Keratinocyte (primary cell): ENCODE measurements at regions not wholly inside any gene's neighbourhood (a gene's known extent, or its start where the extent isn't known, plus 50 kb on each side); places are given as distances from the start of the nearest gene placed in this dataset.
A peak's percentile ranks its signal among the peaks of the same experiment; 100 is the strongest.

ENCODE experiments used
- DNase-seq: peaks from one replicate; pipeline ENCODE4 v3.0.0-alpha.2; 2011; ENCODE audit warnings: low read depth, missing footprints, low spot score
- FAIRE-seq: peaks from 2 replicates; lab custom pipeline; 2011; peaks lifted over from hg19 to GRCh38; lab: Jason Lieb, UNC
- H2AFZ ChIP-seq: 2 replicates; pipeline ENCODE4 v1.6.0; 2012; ENCODE audit warnings: low read length, control low read depth, inconsistent platforms; ENCODE audit not compliant: control insufficient read depth
- H3K27ac ChIP-seq: 2 replicates; pipeline ENCODE4 v1.5.1; 2011; ENCODE audit warnings: low read length; ENCODE audit not compliant: control insufficient read depth, insufficient read depth
- H3K27me3 ChIP-seq: 3 replicates; pipeline ENCODE4 v1.6.0; 2011; ENCODE audit warnings: low read length; ENCODE audit not compliant: control insufficient read depth, insufficient read depth; ENCODE audit errors: extremely low read depth
- H3K36me3 ChIP-seq, 2 experiments: 2 replicates in 1 of 2; 3 replicates in 1 of 2; pipeline ENCODE4 v1.5.1; 2011; ENCODE audit warnings: low read length in 2 of 2, mild to moderate bottlenecking in 1 of 2; ENCODE audit not compliant: control insufficient read depth in 2 of 2, insufficient read depth in 2 of 2; ENCODE audit errors: extremely low read depth in 1 of 2
- H3K4me1 ChIP-seq: 3 replicates; pipeline ENCODE4 v1.5.1; 2011; ENCODE audit warnings: low read length; ENCODE audit not compliant: control insufficient read depth, insufficient read depth; ENCODE audit errors: extremely low read depth
- H3K4me2 ChIP-seq: 3 replicates; pipeline ENCODE4 v1.6.0; 2011; ENCODE audit warnings: low read depth, low read length; ENCODE audit not compliant: control insufficient read depth, insufficient read depth; ENCODE audit errors: extremely low read depth
- H3K4me3 ChIP-seq, 3 experiments: fragments of 200-600 bp in 1 of 3; sonication (generic) in 1 of 3; 2 replicates in 2 of 3; 3 replicates in 1 of 3; pipeline ENCODE4 v1.5.1; 2011 to 2016; ENCODE audit warnings: low read length in 3 of 3, mild to moderate bottlenecking in 3 of 3, control low read depth in 2 of 3, inconsistent platforms in 1 of 3, low read depth in 1 of 3, mixed read lengths in 1 of 3, mixed run types in 1 of 3, moderate library complexity in 1 of 3; ENCODE audit not compliant: control insufficient read depth in 2 of 3, insufficient read depth in 2 of 3; ENCODE audit errors: extremely low read depth in 1 of 3
- H3K79me2 ChIP-seq: 2 replicates; pipeline ENCODE4 v1.6.0; 2012; ENCODE audit warnings: low read length; ENCODE audit not compliant: control insufficient read depth, insufficient read depth
- H3K9ac ChIP-seq: 3 replicates; pipeline ENCODE4 v1.6.0; 2011; ENCODE audit warnings: low read length; ENCODE audit not compliant: control insufficient read depth, insufficient read depth; ENCODE audit errors: extremely low read depth
- H3K9me1 ChIP-seq: 3 replicates; pipeline ENCODE4 v1.6.0; 2011; ENCODE audit warnings: low read length; ENCODE audit not compliant: control insufficient read depth, insufficient read depth; ENCODE audit errors: extremely low read depth
- H3K9me3 ChIP-seq: 2 replicates; pipeline ENCODE4 v1.5.1; 2012; ENCODE audit warnings: low read depth, low read length; ENCODE audit not compliant: control insufficient read depth
- H4K20me1 ChIP-seq: 3 replicates; pipeline ENCODE4 v1.6.0; 2011; ENCODE audit warnings: low read length; ENCODE audit not compliant: control insufficient read depth, insufficient read depth; ENCODE audit errors: extremely low read depth
- CTCF ChIP-seq, 3 experiments: IDR thresholded peaks in 1 of 3; conservative IDR thresholded peaks in 1 of 3; optimal IDR thresholded peaks in 1 of 3; 2 replicates in 2 of 3; 3 replicates in 1 of 3; pipeline versions ENCODE3 to v1.5.1; 2011; ENCODE audit warnings: low read length in 3 of 3, mild to moderate bottlenecking in 3 of 3, moderate library complexity in 2 of 3, control low read depth in 1 of 3, inconsistent platforms in 1 of 3; ENCODE audit not compliant: insufficient read depth in 2 of 3; ENCODE audit errors: extremely low read depth in 1 of 3
- EZH2 ChIP-seq: IDR thresholded peaks from one replicate; pipeline ENCODE4 v1.6.1; 2012; ENCODE audit warnings: inconsistent platforms, mild to moderate bottlenecking, low read length, moderate library complexity
- dilution Hi-C: fragments of 300-500 bp; cut with MboI; formaldehyde crosslinking; loops from one replicate; pipeline ENCODE4 v1.7.0; 2020; ENCODE audit warnings: low sequenced_read_pairs; ENCODE audit not compliant: extremely low pct_ligation_motif_present

GRCh38 chr2:235135990-235136561, 184.3 kb downstream of the SH3BP4 start:
- dilution Hi-C loops = no loop called here
- H3K9me3 ChIP-seq = no peaks in the 10 kb centered on the region
- no peaks in the 10 kb centered on the region for H3K36me3 ChIP-seq
- no peak overlapping the region for H2AFZ ChIP-seq
- H3K27me3 ChIP-seq = peaks cover 12% of the 10 kb centered on the region
- TF ChIP-seq CTCF (optimal IDR thresholded peaks at IDR 0.05 in 1 of 3, IDR thresholded peaks at IDR 0.05 in 1 of 3, conservative IDR thresholded peaks at IDR 0.05 in 1 of 3; ENCODE audit: extremely low read depth in 1 of 3, insufficient read depth in 2 of 3, low read length in 3 of 3) = peak; percentile 80 to 99 (median 82)
- TF ChIP-seq EZH2 = no peak
- peak overlapping the region; percentile 45 for H3K4me2 ChIP-seq
- H3K9me1 ChIP-seq = no peaks in the 10 kb centered on the region
- H3K9ac ChIP-seq = no peak overlapping the region
- DNase-seq (peak; percentile 33), FAIRE-seq (peak; percentile 74)
- no peaks in the 10 kb centered on the region for H4K20me1 ChIP-seq
- no peak overlapping the region for H3K27ac ChIP-seq
- H3K79me2 ChIP-seq = no peaks in the 10 kb centered on the region
- no peaks in the 10 kb centered on the region for H3K4me1 ChIP-seq
- no peak overlapping the region for H3K4me3 ChIP-seq

DNA sequence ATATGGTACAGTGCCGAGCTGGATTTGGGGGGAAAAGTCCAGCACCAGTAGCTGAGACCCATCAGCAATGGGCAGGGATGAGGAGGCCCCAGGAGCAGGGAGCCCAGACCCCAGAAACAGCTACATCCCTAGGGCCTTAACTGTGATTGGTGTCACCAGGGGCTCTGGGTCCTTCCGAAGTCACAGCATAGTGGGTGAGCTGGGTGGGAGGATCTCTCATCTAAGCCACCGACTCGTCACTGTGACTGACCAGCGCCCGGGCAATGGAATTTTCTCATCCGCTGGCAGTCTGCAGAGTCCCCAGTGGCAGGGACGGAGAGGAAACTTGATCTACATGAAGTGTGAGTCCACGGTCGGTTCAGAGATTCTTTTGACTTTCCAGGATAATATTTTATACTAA, 186.5 kb downstream of the SH3BP4 start:
- Histone ChIP-seq H3K9me1 (no peaks in the 10 kb centered on the region), H3K27ac (no peak overlapping the region), H3K79me2 (no peaks in the 10 kb centered on the region), H3K36me3 (no peaks in the 10 kb centered on the region), H3K4me2 (no peak overlapping the region), H3K4me1 (no peaks in the 10 kb centered on the region), H3K9me3 (no peaks in the 10 kb centered on the region), H2AFZ (no peak overlapping the region), H3K27me3 (peaks cover 17% of the 10 kb centered on the region), H4K20me1 (no peaks in the 10 kb centered on the region), H3K4me3 (no peak overlapping the region), H3K9ac (no peak overlapping the region)
- dilution Hi-C loops = no loop called here
- DNase-seq (no peak), FAIRE-seq (no peak)
- TF ChIP-seq CTCF (optimal IDR thresholded peaks at IDR 0.05 in 1 of 3, IDR thresholded peaks at IDR 0.05 in 1 of 3, conservative IDR thresholded peaks at IDR 0.05 in 1 of 3; ENCODE audit: extremely low read depth in 1 of 3, insufficient read depth in 2 of 3, low read length in 3 of 3) (no peak), EZH2 (no peak)
